ENCODE measurements at regions not wholly inside any gene's neighbourhood (a gene's known extent, or its start where the extent isn't known, plus 50 kb on each side); places are given as distances from the start of the nearest gene placed in this dataset.

DNA sequence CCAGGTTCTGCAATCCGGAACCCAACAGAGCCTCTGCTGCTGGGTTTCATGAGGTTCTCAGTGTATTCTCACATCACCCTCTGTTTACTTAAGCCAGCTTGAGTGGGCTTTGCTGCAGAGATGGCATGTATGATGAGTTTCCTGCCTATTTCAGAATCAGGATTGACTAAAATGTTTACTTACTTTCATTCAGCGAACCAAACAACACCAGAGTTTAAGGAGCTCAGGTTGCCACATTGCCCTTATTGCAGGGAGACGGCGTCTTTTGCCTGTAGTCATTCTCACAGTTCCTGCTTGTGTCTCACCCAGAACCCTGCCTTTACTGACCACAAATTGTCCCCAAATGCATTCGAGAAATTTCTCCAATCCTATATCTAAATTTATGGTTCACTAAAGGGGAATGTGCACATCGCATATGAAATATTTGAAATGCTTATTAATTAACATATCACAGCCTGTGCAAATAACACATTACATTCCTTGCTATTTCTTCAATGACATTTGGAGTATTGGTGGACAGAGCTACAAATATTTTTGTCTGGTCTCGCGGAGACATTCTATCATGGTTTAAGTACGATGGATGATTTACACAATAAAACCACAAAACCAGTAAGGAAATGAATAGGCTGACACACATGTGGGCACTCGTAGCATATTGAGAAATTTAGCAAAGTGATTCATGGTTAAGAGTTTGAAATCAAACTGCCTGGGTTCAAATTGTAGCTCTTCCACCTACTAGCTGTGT, 377.2 kb upstream of the CFAP20DC start:
- no peaks in the 10 kb centered on the region for H3K27me3 Mint-ChIP-seq (ENCODE audit: unreplicated experiment)
- BruUV-seq (replicated peaks): no TSS peak
- DNase-seq: no peak
- TF ChIP-seq CTCF (IDR thresholded peaks at IDR 0.05; ENCODE audit: unreplicated experiment): no peak
- intact Hi-C loops (cut with micrococcal nuclease; ENCODE audit: unreplicated experiment): loop anchor here (10.0 kb wide), 1 partner anchor 1958 kb away; no protein-coding TSS in a partner anchor
- no peaks in the 10 kb centered on the region for H3K4me1 Mint-ChIP-seq (ENCODE audit: low read depth, unreplicated experiment)
- H3K4me3 Mint-ChIP-seq (ENCODE audit: low read depth, unreplicated experiment): no peak overlapping the region
- CTCF ChIA-PET: no interaction called here
- H3K27ac Mint-ChIP-seq (ENCODE audit: unreplicated experiment): no peak overlapping the region
- H3K36me3 Mint-ChIP-seq (ENCODE audit: insufficient read depth, unreplicated experiment): no peaks in the 10 kb centered on the region
- H3K9me3 Mint-ChIP-seq (ENCODE audit: low read depth, unreplicated experiment): peaks cover 2% of the 10 kb centered on the region

- no peaks in the 10 kb centered on the region for H3K27me3 Mint-ChIP-seq (ENCODE audit: unreplicated experiment)
- H3K9me3 Mint-ChIP-seq (ENCODE audit: low read depth, unreplicated experiment): peaks cover 2% of the 10 kb centered on the region
- CTCF ChIA-PET: no interaction called here
- TF ChIP-seq CTCF (IDR thresholded peaks at IDR 0.05; ENCODE audit: unreplicated experiment): no peak
- no peak for DNase-seq
- H3K27ac Mint-ChIP-seq (ENCODE audit: unreplicated experiment): no peak overlapping the region
- H3K4me1 Mint-ChIP-seq (ENCODE audit: low read depth, unreplicated experiment): no peaks in the 10 kb centered on the region
- no TSS peak for BruUV-seq (replicated peaks)
- H3K4me3 Mint-ChIP-seq (ENCODE audit: low read depth, unreplicated experiment): no peak overlapping the region
- H3K36me3 Mint-ChIP-seq (ENCODE audit: insufficient read depth, unreplicated experiment): no peaks in the 10 kb centered on the region
- intact Hi-C loops (cut with micrococcal nuclease; ENCODE audit: unreplicated experiment): loop anchor here (10.0 kb wide), 1 partner anchor 1959 kb away; no protein-coding TSS in a partner anchor
These were observed 376.1 kb upstream of the CFAP20DC start for GRCh38 chr3:59425942-59426341.

DNA sequence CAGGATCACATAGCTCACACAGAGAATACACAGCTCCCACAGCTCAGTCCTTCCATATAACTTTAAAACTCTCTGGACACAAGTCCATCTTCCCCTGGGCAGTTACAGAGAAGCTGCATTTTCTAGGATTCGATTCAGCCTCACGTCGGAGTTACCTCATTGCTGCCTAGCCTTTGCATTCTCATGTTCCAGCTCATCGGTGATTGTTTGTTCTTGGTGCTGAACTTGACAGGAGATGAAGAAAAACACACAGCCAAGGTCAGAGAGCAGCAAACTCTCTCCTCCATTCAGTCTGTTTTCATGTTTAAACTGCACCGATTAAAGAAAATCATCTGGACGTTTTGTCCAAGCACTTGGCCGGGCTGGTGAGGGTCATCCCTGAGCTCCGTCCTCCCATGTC, 375.5 kb upstream of the CFAP20DC start:
- DNase-seq: no peak
- intact Hi-C loops (cut with micrococcal nuclease; ENCODE audit: unreplicated experiment): loop anchor here (10.0 kb wide), 1 partner anchor 1959 kb away; no protein-coding TSS in a partner anchor
- Mint-ChIP-seq H3K4me1 (ENCODE audit: low read depth, unreplicated experiment) (no peaks in the 10 kb centered on the region), H3K27me3 (ENCODE audit: unreplicated experiment) (no peaks in the 10 kb centered on the region), H3K9me3 (ENCODE audit: low read depth, unreplicated experiment) (peaks cover 2% of the 10 kb centered on the region), H3K27ac (ENCODE audit: unreplicated experiment) (no peak overlapping the region), H3K4me3 (ENCODE audit: low read depth, unreplicated experiment) (no peak overlapping the region), H3K36me3 (ENCODE audit: insufficient read depth, unreplicated experiment) (no peaks in the 10 kb centered on the region)
- CTCF ChIA-PET: no interaction called here
- TF ChIP-seq CTCF (IDR thresholded peaks at IDR 0.05; ENCODE audit: unreplicated experiment): no peak
- no TSS peak for BruUV-seq (replicated peaks)

DNA sequence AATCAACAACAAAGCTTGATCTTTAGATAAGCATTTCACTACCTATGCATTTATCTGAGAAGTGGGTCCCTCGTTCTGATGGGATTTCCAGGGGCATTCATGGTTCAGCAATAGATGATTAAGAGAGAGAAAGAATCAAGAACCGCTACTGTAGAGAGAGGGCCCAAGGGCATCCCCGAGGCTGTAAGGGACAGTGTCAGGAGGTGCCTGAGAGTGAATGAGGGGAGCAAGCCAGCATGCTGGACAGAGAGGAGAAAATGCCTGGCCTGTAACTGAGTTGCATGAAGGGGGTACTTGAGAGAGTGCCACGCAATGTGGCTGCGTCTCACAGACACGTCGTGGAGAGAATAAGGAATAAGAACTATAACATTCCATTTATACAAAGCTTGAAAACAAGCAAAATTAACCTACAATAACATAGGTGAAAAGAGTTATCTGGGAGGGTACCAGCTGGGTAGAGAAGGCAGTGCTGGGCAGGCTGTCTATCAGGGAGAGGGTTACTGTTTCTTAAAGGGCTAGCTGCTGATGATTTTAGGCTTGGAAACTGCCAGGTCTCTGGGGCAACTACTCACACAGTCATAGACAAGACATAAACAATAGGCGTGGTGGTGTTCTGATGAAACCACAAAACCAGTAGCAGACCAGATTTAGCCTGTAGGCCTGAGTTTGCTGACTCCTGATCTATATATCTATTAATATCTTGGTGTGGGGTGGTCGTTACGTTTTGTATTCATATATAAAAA, 374.6 kb upstream of the CFAP20DC start:
- Mint-ChIP-seq H3K27me3 (ENCODE audit: unreplicated experiment) (no peaks in the 10 kb centered on the region), H3K9me3 (ENCODE audit: low read depth, unreplicated experiment) (peaks cover 2% of the 10 kb centered on the region), H3K4me1 (ENCODE audit: low read depth, unreplicated experiment) (no peaks in the 10 kb centered on the region), H3K4me3 (ENCODE audit: low read depth, unreplicated experiment) (no peak overlapping the region), H3K27ac (ENCODE audit: unreplicated experiment) (no peak overlapping the region), H3K36me3 (ENCODE audit: insufficient read depth, unreplicated experiment) (no peaks in the 10 kb centered on the region)
- no peak for TF ChIP-seq CTCF (IDR thresholded peaks at IDR 0.05; ENCODE audit: unreplicated experiment)
- intact Hi-C loops (cut with micrococcal nuclease; ENCODE audit: unreplicated experiment): loop anchor here (10.0 kb wide), 1 partner anchor 1960 kb away; no protein-coding TSS in a partner anchor
- no TSS peak for BruUV-seq (replicated peaks)
- CTCF ChIA-PET: no interaction called here
- no peak for DNase-seq

All from Calu3 (cell line).